Keratinocyte (primary cell): ENCODE measurements at regions not wholly inside any gene's neighbourhood (a gene's known extent, or its start where the extent isn't known, plus 50 kb on each side); places are given as distances from the start of the nearest gene placed in this dataset.

Experiments
- CTCF ChIP-seq, 3 experiments: IDR thresholded peaks in 1 of 3; conservative IDR thresholded peaks in 1 of 3; optimal IDR thresholded peaks in 1 of 3; 2 replicates in 2 of 3; 3 replicates in 1 of 3; pipeline versions ENCODE3 to v1.5.1; 2011; ENCODE audit warnings: low read length in 3 of 3, mild to moderate bottlenecking in 3 of 3, moderate library complexity in 2 of 3, control low read depth in 1 of 3, inconsistent platforms in 1 of 3; ENCODE audit not compliant: insufficient read depth in 2 of 3; ENCODE audit errors: extremely low read depth in 1 of 3
- EZH2 ChIP-seq: IDR thresholded peaks from one replicate; pipeline ENCODE4 v1.6.1; 2012; ENCODE audit warnings: inconsistent platforms, mild to moderate bottlenecking, low read length, moderate library complexity

- peak; percentile 57 to 71 (median 64) for TF ChIP-seq CTCF (optimal IDR thresholded peaks at IDR 0.05 in 1 of 3, IDR thresholded peaks at IDR 0.05 in 1 of 3, conservative IDR thresholded peaks at IDR 0.05 in 1 of 3; ENCODE audit: extremely low read depth in 1 of 3, insufficient read depth in 2 of 3, low read length in 3 of 3)
- TF ChIP-seq EZH2 = no peak
Measured at GRCh38 chr7:16078076-16078952, 343.0 kb downstream of the CRPPA start.
